Loucy (cell line): ENCODE measurements at regions not wholly inside any gene's neighbourhood (a gene's known extent, or its start where the extent isn't known, plus 50 kb on each side); places are given as distances from the start of the nearest gene placed in this dataset.

Source experiments
- H2AFZ ChIP-seq: fragments of 200-600 bp; sonication (generic); 2 replicates; pipeline ENCODE4 v1.6.0; 2016; ENCODE audit warnings: antibody characterized with exemption, mild to moderate bottlenecking, low read length, moderate library complexity
- H3F3A ChIP-seq: fragments of 200-600 bp; 2 replicates; pipeline ENCODE4 v1.6.0; 2016; ENCODE audit warnings: antibody characterized with exemption, low read depth, mild to moderate bottlenecking
- H3K27me3 ChIP-seq: fragments of 200-600 bp; sonication (generic); 2 replicates; pipeline ENCODE4 v1.6.1; 2014; ENCODE audit warnings: low read length, mild to moderate bottlenecking; ENCODE audit not compliant: insufficient read depth, poor library complexity, severe bottlenecking
- H3K36me3 ChIP-seq: fragments of 200-600 bp; sonication (generic); 2 replicates; pipeline ENCODE4 v1.6.1; 2016; ENCODE audit warnings: low read length; ENCODE audit not compliant: insufficient read depth
- H3K4me1 ChIP-seq: fragments of 200-600 bp; sonication (generic); 2 replicates; pipeline ENCODE4 v1.5.1; 2014; ENCODE audit warnings: low read length, mild to moderate bottlenecking; ENCODE audit not compliant: insufficient read depth, poor library complexity, severe bottlenecking
- H3K4me2 ChIP-seq: fragments of 200-600 bp; sonication (generic); 2 replicates; pipeline ENCODE4 v1.6.0; 2014; ENCODE audit warnings: antibody characterized with exemption, low read length, low read depth, mild to moderate bottlenecking; ENCODE audit not compliant: poor library complexity, severe bottlenecking
- H3K4me3 ChIP-seq: fragments of 200-600 bp; sonication (generic); 2 replicates; pipeline ENCODE4 v1.5.1; 2014; ENCODE audit warnings: low read length, mild to moderate bottlenecking, mixed read lengths; ENCODE audit not compliant: poor library complexity, severe bottlenecking
- H3K79me2 ChIP-seq: fragments of 200-600 bp; sonication (generic); 2 replicates; pipeline ENCODE4 v1.6.1; 2014; ENCODE audit warnings: low read length; ENCODE audit not compliant: insufficient read depth
- H3K9ac ChIP-seq: fragments of 200-600 bp; sonication (generic); 2 replicates; pipeline ENCODE4 v1.6.0; 2014; ENCODE audit warnings: mild to moderate bottlenecking, low read depth, low read length, moderate library complexity; ENCODE audit not compliant: poor library complexity, severe bottlenecking
- H3K9me2 ChIP-seq: fragments of 200-600 bp; sonication (generic); replicated peaks from 2 replicates; pipeline ENCODE4 v1.6.1; 2016; ENCODE audit warnings: low read depth, low read length, mixed read lengths
- H3K9me3 ChIP-seq: fragments of 200-600 bp; sonication (generic); 2 replicates; pipeline ENCODE4 v1.6.1; 2014; ENCODE audit warnings: mild to moderate bottlenecking, antibody characterized with exemption, low read length, low read depth; ENCODE audit not compliant: insufficient read depth
- H4K20me1 ChIP-seq: fragments of 200-600 bp; sonication (generic); 2 replicates; pipeline ENCODE4 v1.6.0; 2014; ENCODE audit warnings: antibody characterized with exemption, low read length, mild to moderate bottlenecking; ENCODE audit not compliant: insufficient read depth, poor library complexity, severe bottlenecking
- EZH2phosphoT487 ChIP-seq: fragments of 200-600 bp; IDR thresholded peaks from 2 replicates; pipeline ENCODE4 v1.6.1; 2018; ENCODE audit warnings: antibody characterized with exemption, mild to moderate bottlenecking, moderate library complexity, borderline replicate concordance
- TF ChIP-seq, protein P1 (sequence below): fragments of 200-600 bp; sonication (generic); conservative IDR thresholded peaks from 2 replicates; pipeline ENCODE4 v1.5.1; 2014; ENCODE audit warnings: mild to moderate bottlenecking, antibody characterized with exemption, low read length

DNA sequence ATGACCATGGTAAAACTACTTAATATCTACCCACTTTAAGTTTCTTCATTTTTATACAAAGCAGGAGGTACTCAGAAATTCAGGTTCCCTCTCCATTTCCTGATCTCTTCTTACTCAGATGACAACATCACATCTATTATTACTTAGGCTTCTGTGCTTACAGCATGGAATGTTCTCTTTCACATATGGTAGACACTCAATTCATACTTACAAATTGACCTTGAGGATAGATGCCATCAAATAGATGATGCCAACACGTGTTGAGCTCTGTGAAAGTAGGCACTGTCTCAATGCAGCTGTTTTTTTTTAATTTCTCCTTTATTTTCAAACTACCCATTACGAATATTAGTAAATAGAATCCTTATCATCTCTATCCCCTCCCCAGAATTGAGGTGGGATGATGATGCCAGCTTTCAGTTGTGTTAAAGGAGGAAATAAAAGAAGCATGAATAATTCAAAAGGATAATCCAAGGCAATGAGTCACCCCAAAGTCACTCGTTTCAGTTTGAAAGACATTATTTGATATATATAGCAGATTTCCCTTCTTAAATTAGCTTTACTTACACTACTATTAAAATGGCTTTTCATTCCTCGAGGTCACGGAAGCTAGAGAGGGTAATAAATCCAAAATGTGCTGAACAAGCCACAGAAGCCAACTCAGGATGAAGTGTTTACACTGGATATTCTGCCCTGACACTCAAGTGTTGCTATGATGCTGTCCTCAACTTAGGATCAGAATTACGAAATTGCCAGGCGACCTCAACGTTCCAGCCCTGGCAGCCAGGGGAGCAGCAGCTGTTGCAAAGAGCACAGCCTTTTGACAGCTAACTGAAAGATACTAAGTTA lies 124.2 kb upstream of the EOLA2 start:
- H4K20me1 ChIP-seq, result no peaks in the 10 kb centered on the region
- no peaks in the 10 kb centered on the region for H3K27me3 ChIP-seq
- H3F3A ChIP-seq, result no peaks in the 10 kb centered on the region
- no peaks in the 10 kb centered on the region for H3K9me2 ChIP-seq
- no peak overlapping the region for H2AFZ ChIP-seq
- H3K4me2 ChIP-seq, result peak overlapping the region; percentile 9
- no peaks in the 10 kb centered on the region for H3K9me3 ChIP-seq
- no peaks in the 10 kb centered on the region for H3K79me2 ChIP-seq
- H3K9ac ChIP-seq, result no peak overlapping the region
- TF ChIP-seq, protein P1, sequence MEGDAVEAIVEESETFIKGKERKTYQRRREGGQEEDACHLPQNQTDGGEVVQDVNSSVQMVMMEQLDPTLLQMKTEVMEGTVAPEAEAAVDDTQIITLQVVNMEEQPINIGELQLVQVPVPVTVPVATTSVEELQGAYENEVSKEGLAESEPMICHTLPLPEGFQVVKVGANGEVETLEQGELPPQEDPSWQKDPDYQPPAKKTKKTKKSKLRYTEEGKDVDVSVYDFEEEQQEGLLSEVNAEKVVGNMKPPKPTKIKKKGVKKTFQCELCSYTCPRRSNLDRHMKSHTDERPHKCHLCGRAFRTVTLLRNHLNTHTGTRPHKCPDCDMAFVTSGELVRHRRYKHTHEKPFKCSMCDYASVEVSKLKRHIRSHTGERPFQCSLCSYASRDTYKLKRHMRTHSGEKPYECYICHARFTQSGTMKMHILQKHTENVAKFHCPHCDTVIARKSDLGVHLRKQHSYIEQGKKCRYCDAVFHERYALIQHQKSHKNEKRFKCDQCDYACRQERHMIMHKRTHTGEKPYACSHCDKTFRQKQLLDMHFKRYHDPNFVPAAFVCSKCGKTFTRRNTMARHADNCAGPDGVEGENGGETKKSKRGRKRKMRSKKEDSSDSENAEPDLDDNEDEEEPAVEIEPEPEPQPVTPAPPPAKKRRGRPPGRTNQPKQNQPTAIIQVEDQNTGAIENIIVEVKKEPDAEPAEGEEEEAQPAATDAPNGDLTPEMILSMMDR, result no peak
- TF ChIP-seq EZH2phosphoT487, result no peak
- H3K4me3 ChIP-seq, result no peak overlapping the region
- H3K4me1 ChIP-seq, result peaks cover 25% of the 10 kb centered on the region
- H3K36me3 ChIP-seq, result no peaks in the 10 kb centered on the region

DNA sequence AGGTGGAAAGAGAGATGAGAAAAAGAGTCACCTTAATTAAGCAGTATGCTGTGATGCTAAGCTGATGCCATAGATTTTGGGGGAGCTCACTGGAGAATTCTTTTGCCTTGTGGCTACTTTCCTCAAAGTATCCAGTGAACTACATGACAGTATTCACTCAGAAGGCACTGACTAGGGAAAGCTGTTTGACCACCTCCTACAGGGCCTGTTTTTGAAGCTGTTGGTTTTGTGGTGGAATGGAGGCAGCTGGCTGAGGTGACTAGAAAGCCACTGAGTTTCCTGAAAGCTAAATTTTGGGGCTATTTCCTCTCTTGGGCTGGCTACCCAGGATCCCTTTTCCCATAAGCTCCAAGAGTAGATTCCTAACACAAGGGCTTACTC lies 124.8 kb upstream of the EOLA2 start:
- H3K4me3 ChIP-seq, result no peak overlapping the region
- H3K9ac ChIP-seq, result no peak overlapping the region
- H3K9me2 ChIP-seq, result no peaks in the 10 kb centered on the region
- H4K20me1 ChIP-seq, result no peaks in the 10 kb centered on the region
- peak overlapping the region; percentile 9 for H3K4me2 ChIP-seq
- no peaks in the 10 kb centered on the region for H3K27me3 ChIP-seq
- no peaks in the 10 kb centered on the region for H3F3A ChIP-seq
- no peaks in the 10 kb centered on the region for H3K36me3 ChIP-seq
- no peak for TF ChIP-seq EZH2phosphoT487
- TF ChIP-seq, protein P1, result no peak
- H3K4me1 ChIP-seq, result peaks cover 25% of the 10 kb centered on the region
- H3K79me2 ChIP-seq, result no peaks in the 10 kb centered on the region
- H3K9me3 ChIP-seq, result no peaks in the 10 kb centered on the region
- no peak overlapping the region for H2AFZ ChIP-seq

- Histone ChIP-seq H3K9ac (no peak overlapping the region), H3F3A (no peaks in the 10 kb centered on the region), H3K27me3 (no peaks in the 10 kb centered on the region), H3K9me2 (no peaks in the 10 kb centered on the region), H3K4me2 (peak overlapping the region; percentile 9), H2AFZ (no peak overlapping the region), H3K79me2 (no peaks in the 10 kb centered on the region), H3K4me3 (no peak overlapping the region), H3K36me3 (no peaks in the 10 kb centered on the region), H4K20me1 (no peaks in the 10 kb centered on the region), H3K9me3 (no peaks in the 10 kb centered on the region), H3K4me1 (peaks cover 25% of the 10 kb centered on the region)
- no peak for TF ChIP-seq EZH2phosphoT487
- TF ChIP-seq, protein P1, result no peak
Observed at GRCh38 chrX:150063674-150064073, 125.4 kb upstream of the EOLA2 start.
